WTC11 (cell line): ENCODE measurements at regions not wholly inside any gene's neighbourhood (a gene's known extent, or its start where the extent isn't known, plus 50 kb on each side); places are given as distances from the start of the nearest gene placed in this dataset.

Experiments
- CTCF ChIP-seq: fragments of 200-600 bp; IDR thresholded peaks from 2 replicates; pipeline ENCODE4 v1.8.0; 2022; ENCODE audit warnings: antibody characterized with exemption
- E2F5 ChIP-seq: sonication (generic); formaldehyde crosslinking; IDR thresholded peaks from 2 replicates; pipeline ENCODE4 v1.8.1; 2022; ENCODE audit warnings: mild to moderate bottlenecking, moderate library complexity, missing genetic modification reagents
- NR3C1 ChIP-seq: sonication (generic); formaldehyde crosslinking; conservative IDR thresholded peaks from 2 replicates; pipeline ENCODE4 v1.8.1; 2023; ENCODE audit warnings: low read depth, mild to moderate bottlenecking, missing genetic modification reagents
- STAT6 ChIP-seq: sonication (generic); formaldehyde crosslinking; conservative IDR thresholded peaks from 2 replicates; pipeline ENCODE4 v1.8.1; 2023; ENCODE audit warnings: mild to moderate bottlenecking, low read depth, missing genetic modification reagents, moderate library complexity
- ZNF232 ChIP-seq: sonication (generic); formaldehyde crosslinking; IDR thresholded peaks from 2 replicates; pipeline ENCODE4 v1.8.0; 2022; ENCODE audit warnings: mild to moderate bottlenecking, missing genetic modification reagents

GRCh38 chrX:7987160-7988012 lies 60.2 kb upstream of the PNPLA4 start:
- TF ChIP-seq NR3C1 (CRISPR knock-in tag) (no peak), STAT6 (CRISPR knock-in tag) (no peak), CTCF (no peak), E2F5 (CRISPR knock-in tag) (no peak), ZNF232 (no peak)
